ENCODE measurements at regions not wholly inside any gene's neighbourhood (a gene's known extent, or its start where the extent isn't known, plus 50 kb on each side); places are given as distances from the start of the nearest gene placed in this dataset.

GRCh38 chr14:48253020-48253419, 577.6 kb upstream of the MDGA2 start:
- no peak overlapping the region for H3K18ac ChIP-seq (ENCODE audit: insufficient read length, low read depth, low read length)
- H3K27me3 ChIP-seq (ENCODE audit: insufficient read depth, low read length), result no peaks in the 10 kb centered on the region
- H2AFZ ChIP-seq (ENCODE audit: low read length), result no peak overlapping the region
- Mint-ChIP-seq H3K4me3 (peak overlapping the region; percentile 26 to 79), H3K27me3 (ENCODE audit: low read depth) (no peaks in the 10 kb centered on the region), H3K36me3 (ENCODE audit: insufficient read depth in 1 of 3, low read depth in 3 of 3) (peaks cover 9 to 27% (median 17%) of the 10 kb centered on the region in 3 experiments; a peak in 6 of 7 replicates), H3K4me1 (peaks cover 24% of the 10 kb centered on the region in 2 experiments), H3K27ac (peak overlapping the region in 1 of 3 experiments; percentile 14; a peak in 1 of 7 replicates), H3K9me3 (no peaks in the 10 kb centered on the region)
- no peak overlapping the region for H3K23ac ChIP-seq (ENCODE audit: insufficient read length, low read depth, low read length)
- TF ChIP-seq, protein P1, sequence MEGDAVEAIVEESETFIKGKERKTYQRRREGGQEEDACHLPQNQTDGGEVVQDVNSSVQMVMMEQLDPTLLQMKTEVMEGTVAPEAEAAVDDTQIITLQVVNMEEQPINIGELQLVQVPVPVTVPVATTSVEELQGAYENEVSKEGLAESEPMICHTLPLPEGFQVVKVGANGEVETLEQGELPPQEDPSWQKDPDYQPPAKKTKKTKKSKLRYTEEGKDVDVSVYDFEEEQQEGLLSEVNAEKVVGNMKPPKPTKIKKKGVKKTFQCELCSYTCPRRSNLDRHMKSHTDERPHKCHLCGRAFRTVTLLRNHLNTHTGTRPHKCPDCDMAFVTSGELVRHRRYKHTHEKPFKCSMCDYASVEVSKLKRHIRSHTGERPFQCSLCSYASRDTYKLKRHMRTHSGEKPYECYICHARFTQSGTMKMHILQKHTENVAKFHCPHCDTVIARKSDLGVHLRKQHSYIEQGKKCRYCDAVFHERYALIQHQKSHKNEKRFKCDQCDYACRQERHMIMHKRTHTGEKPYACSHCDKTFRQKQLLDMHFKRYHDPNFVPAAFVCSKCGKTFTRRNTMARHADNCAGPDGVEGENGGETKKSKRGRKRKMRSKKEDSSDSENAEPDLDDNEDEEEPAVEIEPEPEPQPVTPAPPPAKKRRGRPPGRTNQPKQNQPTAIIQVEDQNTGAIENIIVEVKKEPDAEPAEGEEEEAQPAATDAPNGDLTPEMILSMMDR (conservative IDR thresholded peaks at IDR 0.05), result peak; percentile 28; the same call in 2 of the 3 replicates
- no peak overlapping the region for H4K5ac ChIP-seq (ENCODE audit: insufficient read length, low read depth, low read length)
- no peak overlapping the region for H3K56ac ChIP-seq (ENCODE audit: insufficient read length, low read depth, low read length)
- peak overlapping the region; percentile 74 for H3K4me2 ChIP-seq (ENCODE audit: insufficient read depth, insufficient read length, low read length)
- no peak overlapping the region for H3K4ac ChIP-seq (ENCODE audit: low read depth, low read length)
- peak overlapping the region; percentile 38 for H3K9ac ChIP-seq (ENCODE audit: extremely low read depth, insufficient read length, low read length)
- H4K8ac ChIP-seq (replicated peaks; ENCODE audit: insufficient read length, low read depth, low read length), result no peak overlapping the region
- H3K79me1 ChIP-seq (ENCODE audit: insufficient read depth, low read depth, low read length, poor library complexity, severe bottlenecking), result no peaks in the 10 kb centered on the region
- H2BK120ac ChIP-seq (ENCODE audit: low read depth, low read length, poor library complexity, severe bottlenecking), result no peak overlapping the region
- no peak overlapping the region for H2BK15ac ChIP-seq (ENCODE audit: low read depth, low read length)
- no peak overlapping the region for H4K91ac ChIP-seq (ENCODE audit: insufficient read length, low read depth, low read length)
- H2BK5ac ChIP-seq (ENCODE audit: insufficient read length, low read length), result no peak overlapping the region
- H2BK12ac ChIP-seq (ENCODE audit: insufficient read length, low read depth, low read length), result no peak overlapping the region
- no peak overlapping the region for H2BK20ac ChIP-seq (ENCODE audit: low read depth, low read length, poor library complexity, severe bottlenecking)
- H3K14ac ChIP-seq (ENCODE audit: insufficient read depth, low read length), result no peak overlapping the region
- H3K4me1 ChIP-seq (ENCODE audit: insufficient read depth, low read length), result no peaks in the 10 kb centered on the region; the same call in 1 of the 2 replicates
- H4K20me1 ChIP-seq (ENCODE audit: control insufficient read depth, insufficient read depth, insufficient read length), result no peaks in the 10 kb centered on the region
- no peak overlapping the region for H3K27ac ChIP-seq (ENCODE audit: insufficient read length, low read depth, low read length)
- H2AK5ac ChIP-seq (ENCODE audit: insufficient read length, low read length), result no peak overlapping the region
- no peak overlapping the region for H3T11ph ChIP-seq (ENCODE audit: low read length)
- peaks cover 54% of the 10 kb centered on the region for H3K79me2 ChIP-seq (ENCODE audit: insufficient read depth, low read length)
- no peak for DNase-seq
- peaks cover 7% of the 10 kb centered on the region for H3K23me2 ChIP-seq (ENCODE audit: insufficient read length, low read depth, low read length, poor library complexity, severe bottlenecking)
- H3K9me3 ChIP-seq (ENCODE audit: control insufficient read depth, low read depth, low read length), result no peaks in the 10 kb centered on the region
- no CpG with 5 or more reads among the region's 4 CpGs for WGBS (ENCODE audit: extremely low coverage, insufficient read length, low lambda C conversion rate)

All from H9 (cell line).